CD4-positive, CD25-positive, alpha-beta regulatory T cell (primary cell): ENCODE measurements at regions not wholly inside any gene's neighbourhood (a gene's known extent, or its start where the extent isn't known, plus 50 kb on each side); places are given as distances from the start of the nearest gene placed in this dataset.
"Not testable (repeated sequence)": the region's sequence is repeated elsewhere in the genome, so short reads cannot be mapped to it uniquely, and the experiment has no call there.

Experiments
- ATAC-seq, 2 donors: fragments of 150-1000 bp; cut with Tn5 transposase; one replicate each; pipeline ENCODE4 v1.10.0; 2021; ENCODE audit warnings: low read depth in 2 of 2, moderate number of reproducible peaks in 2 of 2, moderate library complexity in 1 of 2
- DNase-seq, 3 donors: peaks; one replicate each; pipeline versions ENCODE4 v3.0.0 to v3.0.0-alpha.2; 2012 to 2022; ENCODE audit warnings: mixed read lengths in 1 of 3
- H3K27ac ChIP-seq: one replicate; pipeline ENCODE4 v1.7.0; 2013; ENCODE audit warnings: mild to moderate bottlenecking, low read length; ENCODE audit not compliant: insufficient read depth, poor library complexity, severe bottlenecking
- H3K27me3 ChIP-seq: one replicate; pipeline ENCODE4 v1.7.0; 2013; ENCODE audit warnings: low read length; ENCODE audit not compliant: control insufficient read depth, insufficient read depth
- H3K36me3 ChIP-seq: one replicate; pipeline ENCODE4 v1.7.0; 2013; ENCODE audit warnings: mild to moderate bottlenecking, low read length, moderate library complexity; ENCODE audit not compliant: control insufficient read depth, insufficient read depth
- H3K4me1 ChIP-seq: 2 replicates; pipeline ENCODE4 v1.7.0; 2013; ENCODE audit warnings: mild to moderate bottlenecking, low read length; ENCODE audit not compliant: insufficient read depth, control insufficient read depth, poor library complexity, severe bottlenecking
- H3K4me3 ChIP-seq: one replicate; pipeline ENCODE4 v1.7.0; 2013; ENCODE audit warnings: low read depth, mild to moderate bottlenecking, low read length, moderate library complexity
- H3K9me3 ChIP-seq, 2 experiments: 1 replicate in 1 of 2; 2 replicates in 1 of 2; pipeline ENCODE4 v1.7.0; 2013; ENCODE audit warnings: low read length in 2 of 2, mild to moderate bottlenecking in 1 of 2, moderate library complexity in 1 of 2; ENCODE audit not compliant: control insufficient read depth in 2 of 2
- H3K27ac Mint-ChIP-seq, 3 donors: one replicate each; pipeline ENCODE4 v1.8.0; 2020 to 2022; ENCODE audit warnings: mild to moderate bottlenecking in 3 of 3, mixed read lengths in 3 of 3, moderate library complexity in 2 of 3
- H3K27me3 Mint-ChIP-seq: one replicate; pipeline ENCODE4 v1.8.0; 2022; ENCODE audit warnings: mild to moderate bottlenecking, mixed read lengths
- H3K36me3 Mint-ChIP-seq: one replicate; pipeline ENCODE4 v1.8.0; 2020; ENCODE audit warnings: mixed read lengths
- H3K4me1 Mint-ChIP-seq, 4 donors: one replicate each; pipeline ENCODE4 v1.8.0; 2020 to 2022; ENCODE audit warnings: mixed read lengths in 4 of 4, mild to moderate bottlenecking in 1 of 4
- H3K4me3 Mint-ChIP-seq, 4 donors: one replicate each; pipeline ENCODE4 v1.8.0; 2020 to 2022; ENCODE audit warnings: mild to moderate bottlenecking in 4 of 4, mixed read lengths in 4 of 4, moderate library complexity in 3 of 4
- H3K9me3 Mint-ChIP-seq, 7 donors: one replicate each; pipeline ENCODE4 v1.8.0; 2020 to 2022; ENCODE audit warnings: mixed read lengths in 7 of 7, mild to moderate bottlenecking in 3 of 7, moderate library complexity in 2 of 7

- H3K27ac Mint-ChIP-seq: not testable (repeated sequence)
- H3K4me3 Mint-ChIP-seq: peak overlapping the region in 1 of 4 donors; percentile 15
Observed at GRCh38 chr6:119490050-119490449, 140.5 kb upstream of the MAN1A1 start.

GRCh38 chr6:119484598-119484997 lies 135.0 kb upstream of the MAN1A1 start:
- Histone ChIP-seq H3K36me3 (no peaks in the 10 kb centered on the region), H3K4me1 (no peaks in the 10 kb centered on the region), H3K4me3 (no peak overlapping the region), H3K27me3 (peaks cover 3% of the 10 kb centered on the region), H3K27ac (no peak overlapping the region), H3K9me3 (no peaks in the 10 kb centered on the region)
- Mint-ChIP-seq H3K4me3 (no peak overlapping the region), H3K4me1 (peaks cover 0 to 7% (median 2%) of the 10 kb centered on the region in 4 donors), H3K9me3 (peaks cover 0 to 7% (median 2%) of the 10 kb centered on the region in 7 donors), H3K27ac (no peak overlapping the region), H3K27me3 (peaks cover 18% of the 10 kb centered on the region), H3K36me3 (no peaks in the 10 kb centered on the region)
- DNase-seq (no peak), ATAC-seq (no peak)

More at GRCh38 chr6:119490050-119490449, 140.5 kb upstream of the MAN1A1 start:
- DNase-seq: peak in 1 of 3 donors; percentile 54
- not testable (repeated sequence) for ATAC-seq, H3K27me3 ChIP-seq, H3K9me3 ChIP-seq, H3K4me3 ChIP-seq, H3K36me3 Mint-ChIP-seq, H3K4me1 ChIP-seq, H3K36me3 ChIP-seq, H3K27ac ChIP-seq
- Mint-ChIP-seq H3K4me1 (peaks cover 2 to 15% (median 9%) of the 10 kb centered on the region in 4 donors), H3K27me3 (peaks cover 40% of the 10 kb centered on the region), H3K9me3 (peaks cover 3 to 11% (median 7%) of the 10 kb centered on the region in 7 donors)

DNA sequence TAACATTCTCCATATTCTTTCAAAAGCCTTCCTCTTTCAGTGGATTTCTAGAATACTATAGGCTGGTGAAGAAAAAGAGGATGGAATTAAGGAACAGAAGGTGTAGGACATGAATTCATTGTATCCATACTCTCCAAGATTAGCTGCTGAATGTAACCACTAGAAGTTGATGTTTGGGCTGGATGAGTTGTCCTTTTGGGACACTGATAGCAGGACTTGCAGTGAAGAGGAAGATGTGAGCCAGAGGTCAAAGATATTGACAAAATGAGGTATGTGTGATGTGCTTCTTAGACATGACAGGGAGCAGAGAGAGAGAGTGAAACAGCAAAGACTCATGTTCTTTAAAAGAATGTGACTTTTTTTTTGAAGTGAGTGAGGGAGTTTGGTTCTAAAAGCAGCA lies 134.3 kb upstream of the MAN1A1 start:
- peaks cover 0 to 7% (median 2%) of the 10 kb centered on the region in 7 donors for H3K9me3 Mint-ChIP-seq

DNA sequence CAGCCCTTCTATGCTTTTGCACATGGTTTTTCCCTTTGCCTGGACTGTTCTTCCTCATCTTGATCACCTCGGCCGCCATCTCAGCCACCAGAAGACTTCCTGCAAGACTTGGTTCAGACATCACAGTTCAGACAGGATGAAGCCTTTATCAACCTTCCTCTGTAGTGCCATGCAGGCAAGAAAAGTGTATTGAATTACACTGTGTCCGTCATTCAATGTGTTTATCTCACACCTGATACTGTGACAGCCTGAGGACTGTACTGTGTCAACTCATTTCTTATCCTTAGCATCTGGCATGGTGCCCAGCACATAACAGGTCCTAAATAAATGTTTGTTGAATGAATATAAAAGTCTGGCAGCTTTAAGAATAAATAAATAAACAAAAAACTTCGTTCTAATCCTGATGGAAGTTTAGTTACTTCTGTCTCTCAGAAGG lies 133.3 kb upstream of the MAN1A1 start:
- DNase-seq (no peak), ATAC-seq (no peak)
- Histone ChIP-seq H3K4me1 (no peaks in the 10 kb centered on the region), H3K27me3 (peaks cover 3% of the 10 kb centered on the region), H3K27ac (no peak overlapping the region), H3K4me3 (no peak overlapping the region), H3K9me3 (no peaks in the 10 kb centered on the region), H3K36me3 (no peaks in the 10 kb centered on the region)
- Mint-ChIP-seq H3K4me3 (no peak overlapping the region), H3K36me3 (no peaks in the 10 kb centered on the region), H3K4me1 (no peaks in the 10 kb centered on the region), H3K27me3 (peaks cover 18% of the 10 kb centered on the region), H3K27ac (no peak overlapping the region), H3K9me3 (peaks cover 0 to 4% (median 2%) of the 10 kb centered on the region in 7 donors)

More for the DNA sequence above, 134.3 kb upstream of the MAN1A1 start:
- Mint-ChIP-seq H3K4me3 (no peak overlapping the region), H3K4me1 (no peaks in the 10 kb centered on the region), H3K36me3 (no peaks in the 10 kb centered on the region), H3K27ac (no peak overlapping the region), H3K27me3 (peaks cover 18% of the 10 kb centered on the region)
- Histone ChIP-seq H3K9me3 (no peaks in the 10 kb centered on the region), H3K27ac (no peak overlapping the region), H3K36me3 (no peaks in the 10 kb centered on the region), H3K27me3 (peaks cover 3% of the 10 kb centered on the region), H3K4me1 (no peaks in the 10 kb centered on the region), H3K4me3 (no peak overlapping the region)
- DNase-seq (no peak), ATAC-seq (no peak)

GRCh38 chr6:119481976-119482375 lies 132.4 kb upstream of the MAN1A1 start:
- H3K36me3 ChIP-seq: no peaks in the 10 kb centered on the region
- no peaks in the 10 kb centered on the region for H3K4me1 Mint-ChIP-seq
- ATAC-seq (no peak), DNase-seq (no peak)
- H3K27me3 ChIP-seq: peaks cover 3% of the 10 kb centered on the region
- no peak overlapping the region for H3K27ac ChIP-seq
- no peak overlapping the region for H3K27ac Mint-ChIP-seq
- H3K4me3 ChIP-seq: no peak overlapping the region
- H3K4me1 ChIP-seq: no peaks in the 10 kb centered on the region
- H3K36me3 Mint-ChIP-seq: no peaks in the 10 kb centered on the region
- H3K9me3 ChIP-seq: no peaks in the 10 kb centered on the region
- no peak overlapping the region for H3K4me3 Mint-ChIP-seq
- H3K27me3 Mint-ChIP-seq: peaks cover 21% of the 10 kb centered on the region
- H3K9me3 Mint-ChIP-seq: peaks cover 0 to 4% (median 2%) of the 10 kb centered on the region in 7 donors

GRCh38 chr6:119480961-119481497 lies 131.5 kb upstream of the MAN1A1 start:
- H3K27ac ChIP-seq: no peak overlapping the region
- Mint-ChIP-seq H3K9me3 (peaks cover 0 to 5% (median 2%) of the 10 kb centered on the region in 7 donors), H3K27ac (no peak overlapping the region), H3K4me1 (no peaks in the 10 kb centered on the region), H3K36me3 (no peaks in the 10 kb centered on the region), H3K27me3 (peaks cover 17% of the 10 kb centered on the region), H3K4me3 (no peak overlapping the region)
- no peaks in the 10 kb centered on the region for H3K9me3 ChIP-seq
- H3K36me3 ChIP-seq: no peaks in the 10 kb centered on the region
- no peak for ATAC-seq
- H3K4me1 ChIP-seq: no peaks in the 10 kb centered on the region
- H3K4me3 ChIP-seq: no peak overlapping the region
- peaks cover 3% of the 10 kb centered on the region for H3K27me3 ChIP-seq
- DNase-seq: no peak

- H3K36me3 ChIP-seq: no peaks in the 10 kb centered on the region
- H3K4me1 ChIP-seq: no peaks in the 10 kb centered on the region
- Mint-ChIP-seq H3K27me3 (peaks cover 10% of the 10 kb centered on the region), H3K4me3 (no peak overlapping the region), H3K9me3 (peaks cover 0 to 6% (median 0%) of the 10 kb centered on the region in 7 donors), H3K27ac (no peak overlapping the region), H3K4me1 (no peaks in the 10 kb centered on the region), H3K36me3 (no peaks in the 10 kb centered on the region)
- H3K27ac ChIP-seq: no peak overlapping the region
- H3K4me3 ChIP-seq: no peak overlapping the region
- no peaks in the 10 kb centered on the region for H3K9me3 ChIP-seq
- peaks cover 3% of the 10 kb centered on the region for H3K27me3 ChIP-seq
- no peak for ATAC-seq
- no peak for DNase-seq
Observed at GRCh38 chr6:119479860-119480655, 130.5 kb upstream of the MAN1A1 start.
